Ishikawa (cell line): ENCODE measurements at regions not wholly inside any gene's neighbourhood (a gene's known extent, or its start where the extent isn't known, plus 50 kb on each side); places are given as distances from the start of the nearest gene placed in this dataset.

Experiments used
- CREB1 ChIP-seq: IDR thresholded peaks from 2 replicates; pipeline ENCODE4 v1.6.1; 2012; ENCODE audit warnings: low read depth
- EGR1 ChIP-seq: IDR thresholded peaks from 2 replicates; pipeline ENCODE4 v1.6.1; 2012
- EP300 ChIP-seq: IDR thresholded peaks from 2 replicates; pipeline ENCODE4 v1.6.1; 2012; ENCODE audit warnings: borderline replicate concordance
- FOXM1 ChIP-seq: IDR thresholded peaks from 2 replicates; pipeline ENCODE4 v1.6.1; 2012; ENCODE audit warnings: low read depth, borderline replicate concordance
- NFIC ChIP-seq: IDR thresholded peaks from 2 replicates; pipeline ENCODE4 v1.6.1; 2012
- REST ChIP-seq: IDR thresholded peaks from 2 replicates; pipeline ENCODE4 v1.6.1; 2012; ENCODE audit warnings: low read depth, mild to moderate bottlenecking
- TAF1 ChIP-seq: IDR thresholded peaks from 2 replicates; pipeline ENCODE4 v1.6.1; 2012; ENCODE audit warnings: low read depth, mild to moderate bottlenecking
- TEAD4 ChIP-seq: IDR thresholded peaks from 2 replicates; pipeline ENCODE4 v1.6.1; 2012
- ZBTB7A ChIP-seq: IDR thresholded peaks from 2 replicates; pipeline ENCODE4 v1.6.1; 2012; ENCODE audit warnings: low read depth

DNA sequence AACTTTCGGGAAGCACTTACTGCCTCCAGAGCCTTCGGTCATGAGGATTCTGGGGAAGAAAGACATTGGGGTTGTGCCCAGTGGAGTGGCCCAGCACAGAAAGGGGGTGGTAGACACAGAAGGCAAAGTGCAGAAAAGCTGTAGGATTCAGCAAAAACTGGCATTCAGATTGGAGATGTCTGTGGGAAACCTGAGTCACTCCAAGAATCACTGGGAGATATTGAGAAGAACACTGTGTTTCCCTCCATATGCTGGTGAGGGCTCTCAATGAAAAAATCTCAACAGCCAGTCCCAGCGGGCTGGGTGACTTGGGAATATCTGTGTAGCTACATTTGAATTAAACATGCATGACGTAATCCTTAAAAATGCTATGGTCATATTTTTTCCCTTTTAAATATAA is 61.2 kb upstream of the RCN1 start:
- TF ChIP-seq CREB1 (no peak), TEAD4 (no peak), NFIC (no peak), EP300 (no peak), EGR1 (no peak), ZBTB7A (no peak), FOXM1 (no peak), REST (no peak), TAF1 (no peak)
